ENCODE measurements at regions not wholly inside any gene's neighbourhood (a gene's known extent, or its start where the extent isn't known, plus 50 kb on each side); places are given as distances from the start of the nearest gene placed in this dataset.

GRCh38 chr22:48352086-48352911 lies 1475.4 kb downstream of the BRD1 start:
- DNase-seq = no peak

GRCh38 chr22:48351376-48352085 lies 1476.1 kb downstream of the BRD1 start:
- DNase-seq = no peak

- no peak for DNase-seq
Measured at GRCh38 chr22:48350456-48350855, 1477.2 kb downstream of the BRD1 start.

GRCh38 chr22:48348855-48349254 lies 1478.8 kb downstream of the BRD1 start:
- DNase-seq = no peak

- DNase-seq = no peak
Measured at GRCh38 chr22:48347311-48347710, 1480.4 kb downstream of the BRD1 start.

- DNase-seq = no peak
Measured at GRCh38 chr22:48346911-48347310, 1480.8 kb downstream of the BRD1 start.

- DNase-seq = no peak
Measured at GRCh38 chr22:48346311-48346710, 1481.4 kb downstream of the BRD1 start.

- DNase-seq = no peak
Measured at GRCh38 chr22:48345631-48346030, 1482.0 kb downstream of the BRD1 start.

GRCh38 chr22:48343461-48343860 lies 1484.2 kb downstream of the BRD1 start:
- DNase-seq = no peak

GRCh38 chr22:48342732-48343131 lies 1484.9 kb downstream of the BRD1 start:
- no peak for DNase-seq

- no peak for DNase-seq
Measured at GRCh38 chr22:48342016-48342415, 1485.7 kb downstream of the BRD1 start.

GRCh38 chr22:48340727-48341709 lies 1486.7 kb downstream of the BRD1 start:
- no peak for DNase-seq

- DNase-seq = no peak
Measured at GRCh38 chr22:48340191-48340590, 1487.5 kb downstream of the BRD1 start.

GRCh38 chr22:48338793-48339705 lies 1488.6 kb downstream of the BRD1 start:
- no peak for DNase-seq

GRCh38 chr22:48337957-48338792 lies 1489.5 kb downstream of the BRD1 start:
- DNase-seq = no peak

GRCh38 chr22:48336339-48337060 lies 1491.2 kb downstream of the BRD1 start:
- no peak for DNase-seq

- DNase-seq = no peak
Measured at GRCh38 chr22:48335442-48336139, 1492.1 kb downstream of the BRD1 start.

GRCh38 chr22:48334971-48335370 lies 1492.7 kb downstream of the BRD1 start:
- DNase-seq = no peak
